Upper lobe of right lung (tissue), 1 donor: ENCODE measurements at regions not wholly inside any gene's neighbourhood (a gene's known extent, or its start where the extent isn't known, plus 50 kb on each side); places are given as distances from the start of the nearest gene placed in this dataset.
"Not testable (repeated sequence)": the region's sequence is repeated elsewhere in the genome, so short reads cannot be mapped to it uniquely, and the experiment has no call there.

Source experiments
- ATAC-seq: fragments of 200-7000 bp; cut with Tn5 transposase; one replicate; pipeline ENCODE4 v1.9.1; 2020; ENCODE audit warnings: mild to moderate bottlenecking, moderate library complexity
- DNase-seq: peaks from one replicate; pipeline ENCODE4 v3.0.0-alpha.2; 2020
- H3K27ac ChIP-seq: fragments of 200-600 bp; one replicate; pipeline ENCODE4 v1.8.0; 2022
- H3K27me3 ChIP-seq: fragments of 200-600 bp; one replicate; pipeline ENCODE4 v1.8.0; 2022; ENCODE audit warnings: mild to moderate bottlenecking
- H3K36me3 ChIP-seq: fragments of 200-600 bp; one replicate; pipeline ENCODE4 v1.8.0; 2022
- H3K4me1 ChIP-seq: fragments of 200-600 bp; one replicate; pipeline ENCODE4 v1.8.0; 2022
- H3K4me3 ChIP-seq: fragments of 200-600 bp; one replicate; pipeline ENCODE4 v1.8.0; 2022; ENCODE audit warnings: mild to moderate bottlenecking
- H3K9me3 ChIP-seq: fragments of 200-600 bp; one replicate; pipeline ENCODE4 v1.8.0; 2022
- CTCF ChIP-seq: fragments of 200-600 bp; IDR thresholded peaks from one replicate; pipeline ENCODE4 v1.8.0; 2022; ENCODE audit warnings: antibody characterized with exemption
- intact Hi-C: fragments of 100-400 bp; cut with DNase I; formaldehyde crosslinking; loops from one replicate; pipeline ENCODE4 v1.11.0; 2022
- donor health status: DM: no; HTN: yes; CAD: no; lungs with severe emphysema.

GRCh38 chr7:109637428-109637990, 1067.8 kb downstream of the DNAJB9 start:
- no peak overlapping the region for H3K27ac ChIP-seq
- ATAC-seq: no peak
- H3K36me3 ChIP-seq: no peaks in the 10 kb centered on the region
- H3K4me3 ChIP-seq: no peak overlapping the region
- no peaks in the 10 kb centered on the region for H3K9me3 ChIP-seq
- intact Hi-C loops: no loop called here
- TF ChIP-seq CTCF: no peak
- no peaks in the 10 kb centered on the region for H3K4me1 ChIP-seq
- no peak for DNase-seq
- H3K27me3 ChIP-seq: no peaks in the 10 kb centered on the region

- DNase-seq (no peak), ATAC-seq (no peak)
- no peak overlapping the region for H3K4me3 ChIP-seq
- intact Hi-C loops: no loop called here
- no peaks in the 10 kb centered on the region for H3K9me3 ChIP-seq
- no peak overlapping the region for H3K27ac ChIP-seq
- no peaks in the 10 kb centered on the region for H3K36me3 ChIP-seq
- no peaks in the 10 kb centered on the region for H3K4me1 ChIP-seq
- no peaks in the 10 kb centered on the region for H3K27me3 ChIP-seq
- no peak for TF ChIP-seq CTCF
These were observed 1068.6 kb downstream of the DNAJB9 start for GRCh38 chr7:109638321-109638720.

GRCh38 chr7:109639561-109639960, 1069.9 kb downstream of the DNAJB9 start:
- no peak overlapping the region for H3K4me3 ChIP-seq
- H3K4me1 ChIP-seq: no peaks in the 10 kb centered on the region
- H3K9me3 ChIP-seq: no peaks in the 10 kb centered on the region
- H3K36me3 ChIP-seq: no peaks in the 10 kb centered on the region
- TF ChIP-seq CTCF: no peak
- H3K27me3 ChIP-seq: no peaks in the 10 kb centered on the region
- H3K27ac ChIP-seq: no peak overlapping the region
- ATAC-seq: no peak
- intact Hi-C loops: no loop called here
- DNase-seq: no peak

GRCh38 chr7:109641445-109641844, 1071.8 kb downstream of the DNAJB9 start:
- intact Hi-C loops: no loop called here
- TF ChIP-seq CTCF: no peak
- Histone ChIP-seq H3K4me3 (no peak overlapping the region), H3K27ac (no peak overlapping the region), H3K27me3 (no peaks in the 10 kb centered on the region), H3K9me3 (no peaks in the 10 kb centered on the region), H3K4me1 (no peaks in the 10 kb centered on the region), H3K36me3 (no peaks in the 10 kb centered on the region)
- ATAC-seq (no peak), DNase-seq (no peak)

GRCh38 chr7:109646124-109646523, 1076.5 kb downstream of the DNAJB9 start:
- no peak for ATAC-seq

GRCh38 chr7:109646594-109646993, 1076.9 kb downstream of the DNAJB9 start:
- intact Hi-C loops, H3K4me1 ChIP-seq, DNase-seq, H3K27me3 ChIP-seq, H3K9me3 ChIP-seq, H3K27ac ChIP-seq, H3K4me3 ChIP-seq, ATAC-seq, H3K36me3 ChIP-seq: not testable (repeated sequence)

More at GRCh38 chr7:109646124-109646523, 1076.5 kb downstream of the DNAJB9 start:
- Histone ChIP-seq H3K4me1 (no peaks in the 10 kb centered on the region), H3K36me3 (no peaks in the 10 kb centered on the region), H3K9me3 (no peaks in the 10 kb centered on the region), H3K27ac (no peak overlapping the region), H3K4me3 (no peak overlapping the region), H3K27me3 (no peaks in the 10 kb centered on the region)
- intact Hi-C loops: no loop called here
- no peak for DNase-seq
- TF ChIP-seq CTCF: no peak

GRCh38 chr7:109647263-109647662, 1077.6 kb downstream of the DNAJB9 start:
- ATAC-seq, H3K9me3 ChIP-seq, intact Hi-C loops, H3K4me3 ChIP-seq, DNase-seq, H3K4me1 ChIP-seq, H3K36me3 ChIP-seq, H3K27me3 ChIP-seq, H3K27ac ChIP-seq: not testable (repeated sequence)
